Stomach (tissue), 8 donors: ENCODE measurements at regions not wholly inside any gene's neighbourhood (a gene's known extent, or its start where the extent isn't known, plus 50 kb on each side); places are given as distances from the start of the nearest gene placed in this dataset.

Experiments
- DNase-seq, 2 donors: peaks; one replicate each; pipeline versions ENCODE4 v3.0.0 to v3.0.0-alpha.2; 2013 to 2019
- H3K27ac ChIP-seq, 5 donors: fragments of 200-600 bp in 4 of 5; sonication (generic) in 4 of 5; one replicate each; pipeline ENCODE4 v1.5.1; 2013 to 2019; ENCODE audit warnings: mild to moderate bottlenecking in 1 of 5, moderate library complexity in 1 of 5
- H3K27me3 ChIP-seq, 3 donors: fragments of 200-600 bp; sonication (generic); one replicate each; pipeline ENCODE4 v1.5.1; 2017 to 2019; ENCODE audit warnings: mixed run types in 1 of 3
- H3K36me3 ChIP-seq, 4 donors: fragments of 200-600 bp; sonication (generic); 1 replicate in 3 of 4; 2 replicates in 1 of 4; pipeline ENCODE4 v1.5.1; 2016 to 2019
- H3K4me1 ChIP-seq, 4 donors: fragments of 200-600 bp; sonication (generic); one replicate each; pipeline ENCODE4 v1.5.1; 2016 to 2019
- H3K4me3 ChIP-seq, 4 donors: fragments of 200-600 bp; sonication (generic) in 3 of 4; one replicate each; pipeline ENCODE4 v1.5.1; 2016 to 2019; ENCODE audit warnings: mild to moderate bottlenecking in 1 of 4
- H3K9me3 ChIP-seq, 4 donors: fragments of 200-600 bp; sonication (generic); one replicate each; pipeline ENCODE4 v1.5.1; 2016 to 2019
- EP300 ChIP-seq: sonication (generic); formaldehyde crosslinking; IDR thresholded peaks from one replicate; pipeline ENCODE4 v1.6.1; 2017; ENCODE audit warnings: antibody characterized with exemption
- POLR2A ChIP-seq, 4 donors: fragments of 450-650 bp; IDR thresholded peaks; one replicate each; pipeline ENCODE4 v1.6.1; 2016; ENCODE audit warnings: antibody characterized with exemption in 4 of 4, control low read depth in 2 of 4, mild to moderate bottlenecking in 1 of 4, moderate library complexity in 1 of 4
- POLR2AphosphoS5 ChIP-seq, 3 donors: sonication (generic); formaldehyde crosslinking; IDR thresholded peaks; one replicate each; pipeline ENCODE4 v1.6.1; 2016; ENCODE audit warnings: antibody characterized with exemption in 3 of 3
- WGBS, 5 donors: extraction: QIAGEN DNeasy Blood & Tissue Kit in 3 of 5; methylation state at CpG; one replicate each; pipeline versions ENCODE4 v1.1.5 to v1.1.7; 2013 to 2018; 5-methylcytosine and 5-hydroxymethylcytosine counted together
- intact Hi-C: fragments of 100-400 bp; cut with DNase I; formaldehyde crosslinking; loops from one replicate; pipeline ENCODE4 v1.15.1; 2023; ENCODE audit warnings: low total_unique reads
- TF ChIP-seq, protein P1 (sequence below), 7 experiments: fragments of 450-650 bp in 4 of 7; fragments of 200-600 bp in 3 of 7; sonication (generic) in 3 of 7; IDR thresholded peaks; one replicate each; pipeline ENCODE4 v1.5.1; 2016 to 2019; ENCODE audit warnings: antibody characterized with exemption in 7 of 7, control low read depth in 2 of 7, mild to moderate bottlenecking in 1 of 7
- donor health status: healthy with polysubstance abuse.
- donor health status: Bipolar disorder and iron deficiency.
- donor health status: healthy.

GRCh38 chr5:63894690-63895089 lies 67.6 kb downstream of the HTR1A start:
- Histone ChIP-seq H3K4me1 (no peaks in the 10 kb centered on the region), H3K36me3 (no peaks in the 10 kb centered on the region), H3K27ac (no peak overlapping the region), H3K27me3 (no peaks in the 10 kb centered on the region), H3K4me3 (no peak overlapping the region), H3K9me3 (no peaks in the 10 kb centered on the region)
- WGBS, 5 donors = 36 to 57% (median 39%) methylated on average over 1 of the region's 1 CpG
- intact Hi-C loops = no loop called here
- TF ChIP-seq POLR2AphosphoS5 (IDR thresholded peaks at IDR 0.05) = no peak
- TF ChIP-seq, protein P1, sequence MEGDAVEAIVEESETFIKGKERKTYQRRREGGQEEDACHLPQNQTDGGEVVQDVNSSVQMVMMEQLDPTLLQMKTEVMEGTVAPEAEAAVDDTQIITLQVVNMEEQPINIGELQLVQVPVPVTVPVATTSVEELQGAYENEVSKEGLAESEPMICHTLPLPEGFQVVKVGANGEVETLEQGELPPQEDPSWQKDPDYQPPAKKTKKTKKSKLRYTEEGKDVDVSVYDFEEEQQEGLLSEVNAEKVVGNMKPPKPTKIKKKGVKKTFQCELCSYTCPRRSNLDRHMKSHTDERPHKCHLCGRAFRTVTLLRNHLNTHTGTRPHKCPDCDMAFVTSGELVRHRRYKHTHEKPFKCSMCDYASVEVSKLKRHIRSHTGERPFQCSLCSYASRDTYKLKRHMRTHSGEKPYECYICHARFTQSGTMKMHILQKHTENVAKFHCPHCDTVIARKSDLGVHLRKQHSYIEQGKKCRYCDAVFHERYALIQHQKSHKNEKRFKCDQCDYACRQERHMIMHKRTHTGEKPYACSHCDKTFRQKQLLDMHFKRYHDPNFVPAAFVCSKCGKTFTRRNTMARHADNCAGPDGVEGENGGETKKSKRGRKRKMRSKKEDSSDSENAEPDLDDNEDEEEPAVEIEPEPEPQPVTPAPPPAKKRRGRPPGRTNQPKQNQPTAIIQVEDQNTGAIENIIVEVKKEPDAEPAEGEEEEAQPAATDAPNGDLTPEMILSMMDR (IDR thresholded peaks at IDR 0.05) = no peak
- no peak for TF ChIP-seq POLR2A (IDR thresholded peaks at IDR 0.05)
- TF ChIP-seq EP300 = no peak
- DNase-seq = no peak

- no peak for DNase-seq
- intact Hi-C loops = no loop called here
- Histone ChIP-seq H3K4me3 (no peak overlapping the region), H3K9me3 (no peaks in the 10 kb centered on the region), H3K36me3 (no peaks in the 10 kb centered on the region), H3K27ac (no peak overlapping the region), H3K4me1 (no peaks in the 10 kb centered on the region), H3K27me3 (no peaks in the 10 kb centered on the region)
- 33 to 64% (median 60%) methylated on average over 1 of the region's 1 CpG for WGBS, 5 donors
- no peak for TF ChIP-seq EP300
- TF ChIP-seq, protein P1 (IDR thresholded peaks at IDR 0.05) = no peak
- TF ChIP-seq POLR2AphosphoS5 (IDR thresholded peaks at IDR 0.05) = no peak
- no peak for TF ChIP-seq POLR2A (IDR thresholded peaks at IDR 0.05)
Measured at GRCh38 chr5:63878788-63879187, 83.5 kb downstream of the HTR1A start.

DNA sequence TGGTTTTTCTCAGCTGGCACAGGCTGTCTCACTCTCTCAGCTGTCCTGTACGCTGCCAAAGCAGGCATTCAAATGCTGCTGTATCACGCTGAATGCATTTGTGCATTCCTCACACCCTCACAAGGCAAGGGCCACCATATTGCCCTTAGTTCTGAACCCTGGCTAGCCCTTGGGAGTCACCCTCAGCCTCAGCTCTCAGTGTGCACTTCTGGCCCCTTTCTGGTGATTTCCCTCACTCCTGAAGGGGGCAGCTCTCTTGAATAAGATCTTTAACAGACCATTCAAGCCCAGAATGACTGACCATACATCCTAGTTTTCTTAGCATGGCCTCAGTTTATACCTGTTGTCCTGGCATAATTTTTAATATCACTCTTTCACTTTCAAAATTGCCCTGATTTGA lies 84.3 kb downstream of the HTR1A start:
- WGBS, 5 donors = 65 to 82% (median 77%) methylated on average over 2 of the region's 2 CpGs
- no peak for DNase-seq
- no peak for TF ChIP-seq EP300
- no peak for TF ChIP-seq POLR2AphosphoS5 (IDR thresholded peaks at IDR 0.05)
- TF ChIP-seq, protein P1 (IDR thresholded peaks at IDR 0.05) = no peak
- TF ChIP-seq POLR2A (IDR thresholded peaks at IDR 0.05) = no peak

DNA sequence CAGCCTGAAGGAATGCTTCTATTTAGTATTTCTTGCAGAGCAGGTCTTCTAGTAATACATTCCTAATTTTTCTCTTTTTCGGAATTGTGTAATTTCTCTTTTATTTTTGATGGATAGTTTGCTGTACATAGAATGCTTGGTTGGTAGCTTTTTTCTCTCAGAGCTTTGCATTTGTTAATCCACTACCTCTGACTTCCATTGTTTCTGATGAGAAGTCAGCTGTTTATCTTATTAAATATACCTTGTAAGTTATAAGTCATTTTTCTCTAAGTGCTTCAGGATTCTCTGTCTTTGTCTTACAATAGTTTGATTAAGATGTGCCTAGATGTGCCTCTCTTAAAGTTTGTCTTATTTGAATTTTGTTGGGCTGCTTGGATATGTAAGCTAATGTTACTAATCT lies 101.9 kb downstream of the HTR1A start:
- TF ChIP-seq POLR2AphosphoS5 (IDR thresholded peaks at IDR 0.05) (no peak), POLR2A (IDR thresholded peaks at IDR 0.05) (no peak), EP300 (no peak)
- TF ChIP-seq, protein P1 (IDR thresholded peaks at IDR 0.05) = no peak
- Histone ChIP-seq H3K9me3 (peaks cover 5 to 30% (median 17%) of the 10 kb centered on the region in 4 donors), H3K27me3 (no peaks in the 10 kb centered on the region), H3K36me3 (no peaks in the 10 kb centered on the region), H3K4me3 (no peak overlapping the region), H3K27ac (no peak overlapping the region), H3K4me1 (no peaks in the 10 kb centered on the region)
- intact Hi-C loops = no loop called here
- WGBS, 5 donors = 83 to 98% (median 91%) methylated on average over 1 of the region's 1 CpG
- no peak for DNase-seq

More for the DNA sequence above, 84.3 kb downstream of the HTR1A start:
- Histone ChIP-seq H3K27me3 (no peaks in the 10 kb centered on the region), H3K9me3 (no peaks in the 10 kb centered on the region), H3K36me3 (no peaks in the 10 kb centered on the region), H3K27ac (no peak overlapping the region), H3K4me1 (no peaks in the 10 kb centered on the region), H3K4me3 (no peak overlapping the region)
- intact Hi-C loops = no loop called here
